DMS79 (cell line): ENCODE measurements at regions not wholly inside any gene's neighbourhood (a gene's known extent, or its start where the extent isn't known, plus 50 kb on each side); places are given as distances from the start of the nearest gene placed in this dataset.
"Not testable (repeated sequence)": the region's sequence is repeated elsewhere in the genome, so short reads cannot be mapped to it uniquely, and the experiment has no call there.

Experiments used
- DNase-seq: peaks from one replicate; lab custom pipeline; 2025; lab: John Stamatoyannopoulos, UW

DNA sequence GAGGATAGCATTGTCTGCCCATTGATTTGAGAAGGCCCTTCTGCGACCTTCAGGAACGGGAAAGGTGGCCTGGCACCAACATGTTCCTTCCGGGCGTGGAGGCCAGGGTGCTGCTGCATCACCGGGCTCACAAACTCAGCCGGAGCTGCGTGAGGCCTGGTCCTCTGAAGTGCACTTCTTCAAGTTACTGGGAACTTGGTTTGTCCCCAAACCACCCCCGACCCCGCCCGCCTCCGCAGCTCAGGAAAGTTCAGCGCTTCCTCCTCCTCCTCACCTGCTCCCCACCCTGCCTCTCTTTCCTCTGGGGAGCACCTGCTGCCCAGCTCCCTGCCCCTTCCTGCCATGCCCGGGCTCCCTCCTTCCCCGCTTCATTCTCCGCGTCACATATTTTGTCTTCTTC is 116.0 kb upstream of the LRPAP1 start:
- DNase-seq, result no peak

DNA sequence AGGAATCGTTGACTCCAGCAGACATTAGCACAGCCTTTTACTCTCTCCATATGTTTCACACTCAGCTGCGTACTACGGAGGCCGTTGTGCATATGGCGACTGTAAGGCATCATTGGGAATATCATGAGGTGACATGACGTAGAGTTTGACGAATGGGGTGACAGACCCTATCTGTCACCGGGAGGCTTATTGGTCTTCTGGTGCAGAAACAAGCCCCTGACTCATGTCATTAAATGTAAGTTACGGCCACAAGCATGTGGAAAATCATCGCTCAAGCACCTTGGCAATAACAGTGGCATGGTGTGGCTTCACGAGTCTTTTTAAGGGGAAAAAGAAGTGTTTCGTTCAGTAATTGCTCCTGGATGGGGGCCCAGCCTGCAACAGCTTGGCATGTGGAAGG is 115.2 kb upstream of the LRPAP1 start:
- no peak for DNase-seq

DNA sequence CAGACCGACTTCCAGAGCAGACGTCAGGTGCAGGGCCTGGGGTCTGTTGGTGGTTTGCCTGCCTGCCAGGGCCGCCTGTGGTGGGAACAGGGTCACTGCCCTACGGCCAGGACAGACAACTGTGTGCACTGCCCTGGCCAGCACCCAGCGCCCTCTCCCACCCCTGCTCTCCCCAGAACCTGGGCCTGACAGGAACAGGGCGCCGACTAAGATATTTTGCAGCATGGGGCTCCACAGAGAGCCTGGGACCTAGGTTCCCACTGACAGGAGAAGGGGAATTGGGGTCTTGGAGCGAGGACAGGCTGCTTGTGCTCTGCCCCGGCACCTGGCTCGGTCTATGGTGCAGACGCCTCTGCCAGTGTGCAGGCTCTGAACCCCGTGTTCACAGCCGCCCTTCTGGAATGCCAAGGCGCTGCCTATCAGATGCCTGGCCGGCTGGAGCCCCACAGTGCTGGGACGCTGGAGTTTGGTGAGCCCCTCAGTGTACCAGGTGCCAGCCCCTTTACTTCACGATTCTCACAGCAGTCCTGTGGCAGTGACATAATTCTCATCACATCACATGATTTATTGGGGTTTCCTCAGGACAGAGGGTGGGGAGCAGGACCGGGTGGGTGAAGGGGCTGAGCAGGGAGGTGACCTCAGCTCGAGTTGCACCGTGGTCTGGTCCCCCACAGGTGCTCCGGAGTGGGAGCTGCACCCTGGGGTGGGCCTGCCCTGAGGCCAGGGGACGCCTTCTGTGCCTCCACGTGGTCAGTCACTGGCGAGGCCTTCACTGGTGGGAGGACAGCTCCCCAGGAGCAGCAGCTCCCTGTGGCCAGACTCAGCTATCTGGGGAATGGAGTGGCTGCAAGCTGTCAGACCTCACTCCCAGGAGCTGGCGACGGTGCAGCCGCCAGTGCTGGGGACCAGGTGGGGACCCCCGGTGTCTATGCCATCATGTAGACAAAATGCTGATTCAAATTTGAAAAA is 113.8 kb upstream of the LRPAP1 start:
- DNase-seq, result no peak

DNA sequence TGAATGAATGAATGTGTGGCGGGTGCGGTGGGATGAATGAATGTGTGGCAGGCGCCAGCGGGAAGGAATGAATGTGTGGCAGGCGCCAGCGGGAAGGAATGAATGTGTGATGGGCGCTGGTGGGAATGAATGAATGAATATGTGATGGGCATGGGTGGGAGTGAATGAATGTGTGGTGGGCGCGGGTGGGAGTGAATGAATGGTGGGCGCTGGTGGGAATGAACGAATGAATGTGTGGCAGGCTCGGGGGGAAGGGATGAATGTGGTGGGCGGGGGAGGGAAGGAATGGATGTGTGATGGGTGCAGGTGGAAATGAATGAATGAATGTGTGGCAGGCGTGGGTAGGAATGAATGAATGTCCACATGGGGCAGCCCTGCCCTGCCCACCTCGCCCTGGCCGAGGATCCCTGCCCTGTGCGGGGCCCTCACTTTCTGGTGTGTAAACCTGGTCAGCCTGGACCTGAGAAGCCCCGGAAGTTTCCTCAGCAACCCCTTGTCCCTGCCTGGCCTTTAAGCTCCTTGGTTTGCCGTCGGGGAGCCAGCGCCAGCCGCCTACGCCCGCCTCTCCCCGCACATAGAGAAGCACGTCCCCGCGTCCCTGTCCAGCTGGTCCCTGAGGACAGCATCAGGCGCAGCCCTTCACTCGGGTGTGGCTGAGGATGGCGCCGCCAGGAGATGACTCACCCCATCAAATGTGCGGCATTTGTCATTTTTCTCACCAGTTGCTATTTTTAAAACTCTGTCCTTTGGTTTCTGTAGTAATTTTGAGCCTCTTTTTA is 112.8 kb upstream of the LRPAP1 start:
- DNase-seq, result no peak

DNA sequence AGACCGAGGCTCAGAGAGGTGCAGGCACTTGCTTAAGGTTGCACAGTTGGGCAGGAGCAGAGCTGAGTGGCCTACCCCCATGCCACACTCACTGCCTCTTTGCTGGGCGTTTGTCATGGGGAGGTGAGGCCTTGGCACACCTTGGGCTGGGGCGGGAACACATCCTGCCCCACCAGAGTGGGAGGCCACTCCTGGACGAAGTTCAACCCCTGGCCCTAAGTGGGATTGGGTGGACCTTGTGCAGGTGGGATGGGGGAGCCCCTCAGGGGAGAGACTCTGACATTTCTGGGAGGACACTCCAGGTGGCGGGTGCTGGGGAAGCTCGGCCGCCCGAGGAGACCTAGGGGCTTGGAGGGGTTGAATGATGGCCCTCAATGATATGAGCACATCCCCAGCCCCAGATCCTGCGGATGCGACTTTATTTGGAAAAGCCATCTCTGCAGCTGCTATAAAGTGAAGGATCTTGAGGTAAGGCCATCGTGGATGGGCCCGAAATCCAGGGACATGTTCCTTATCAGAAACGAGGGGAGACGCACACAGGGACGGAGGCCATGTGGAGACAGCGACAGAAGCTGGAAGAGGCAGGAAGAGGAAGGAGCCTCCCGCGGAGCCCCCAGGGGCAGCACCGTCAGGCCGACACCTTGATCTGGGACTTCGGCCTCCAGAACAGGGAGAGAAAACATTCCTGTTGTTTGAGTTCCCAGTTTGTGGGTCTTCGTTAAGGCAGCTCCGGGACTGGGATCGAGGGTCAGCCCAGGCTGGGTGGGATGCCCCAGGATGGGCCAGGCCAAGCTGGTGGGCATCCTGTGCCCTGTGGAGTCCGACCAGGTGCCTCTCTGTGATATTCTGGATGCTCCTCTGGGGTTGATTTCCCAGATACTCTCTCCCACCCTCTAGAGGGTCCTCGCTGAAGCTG is 111.6 kb upstream of the LRPAP1 start:
- DNase-seq, result no peak

DNA sequence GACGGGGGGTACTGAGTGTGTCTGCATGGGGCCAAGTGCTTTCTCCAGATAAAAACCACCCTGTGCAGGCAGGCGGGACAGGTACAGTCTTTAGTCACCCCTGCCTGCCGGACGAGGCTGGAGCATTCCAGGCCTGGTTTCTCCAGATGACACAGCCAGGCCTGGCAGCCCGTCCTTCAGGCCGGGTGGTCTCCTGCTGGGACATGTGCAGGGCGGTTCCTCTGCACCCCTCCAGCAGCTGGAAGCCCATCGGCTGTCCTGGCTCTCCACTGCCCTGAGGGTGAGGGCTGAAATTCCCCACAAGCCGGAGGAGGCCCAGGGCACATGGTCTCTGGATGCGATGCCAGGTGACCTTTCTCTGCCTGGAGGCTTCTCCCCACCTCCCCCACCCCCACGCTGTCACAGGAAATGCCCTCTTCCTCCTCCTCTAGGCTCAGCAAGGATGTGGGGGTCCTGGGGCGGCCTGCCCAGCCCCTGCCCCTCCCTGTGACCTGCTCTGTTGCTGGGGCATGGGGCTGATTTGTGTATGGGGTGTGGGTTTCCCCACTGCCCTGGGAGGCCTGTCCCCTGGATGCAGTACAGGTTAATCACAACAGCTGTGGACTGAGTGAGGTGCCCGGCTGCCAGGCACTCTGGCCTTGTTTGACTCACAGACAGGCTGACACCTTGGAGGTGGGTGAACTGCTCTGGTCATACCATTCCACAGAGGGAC is 110.7 kb upstream of the LRPAP1 start:
- no peak for DNase-seq

DNA sequence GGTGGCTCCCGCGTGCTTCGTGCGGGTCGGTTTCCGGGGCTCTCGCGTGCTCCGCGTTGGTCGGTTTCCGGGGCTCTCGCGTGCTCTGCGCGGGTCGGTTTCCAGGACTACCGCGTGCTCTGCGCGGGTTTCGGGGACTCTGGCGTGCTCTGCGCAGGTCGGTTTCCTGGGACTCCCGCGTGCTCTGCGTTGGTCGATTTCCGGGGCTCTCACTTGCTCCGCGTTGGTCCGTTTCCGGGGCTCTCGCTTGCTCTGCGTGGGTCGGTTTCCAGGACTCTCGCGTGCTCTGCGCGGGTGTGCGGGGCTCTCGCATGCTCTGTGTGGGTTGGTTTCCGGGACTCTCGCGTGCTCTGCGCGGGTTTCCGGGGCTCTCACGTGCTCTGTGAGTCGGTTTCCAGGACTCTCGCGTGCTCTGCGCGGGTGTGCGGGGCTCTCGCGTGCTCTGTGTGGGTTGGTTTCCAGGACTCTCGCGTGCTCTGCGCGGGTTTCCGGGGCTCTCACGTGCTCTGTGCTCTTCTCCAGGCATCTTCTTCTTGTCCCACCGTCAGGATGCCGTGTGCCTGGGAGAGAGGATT is 109.9 kb upstream of the LRPAP1 start:
- DNase-seq, result no peak

DNA sequence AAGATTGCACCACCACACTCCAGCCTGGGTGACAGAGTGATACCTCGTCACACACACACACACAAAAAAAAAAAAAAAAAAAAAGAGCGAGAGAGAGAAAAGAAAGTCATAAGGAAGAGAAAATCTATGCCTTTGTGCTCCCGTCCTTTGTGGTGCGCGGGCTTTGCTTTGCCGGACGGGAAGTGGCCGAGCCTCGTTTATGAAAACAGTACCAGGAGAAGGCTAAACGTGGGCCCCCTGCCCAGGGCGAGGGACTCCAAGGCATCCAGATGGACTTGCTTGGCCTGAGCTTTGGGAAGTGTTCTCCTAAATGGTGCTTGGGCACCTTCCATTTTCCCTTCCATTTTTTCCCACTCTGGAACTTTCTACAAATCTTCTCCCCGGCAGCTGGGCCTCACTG is 109.3 kb upstream of the LRPAP1 start:
- DNase-seq, result no peak

DNA sequence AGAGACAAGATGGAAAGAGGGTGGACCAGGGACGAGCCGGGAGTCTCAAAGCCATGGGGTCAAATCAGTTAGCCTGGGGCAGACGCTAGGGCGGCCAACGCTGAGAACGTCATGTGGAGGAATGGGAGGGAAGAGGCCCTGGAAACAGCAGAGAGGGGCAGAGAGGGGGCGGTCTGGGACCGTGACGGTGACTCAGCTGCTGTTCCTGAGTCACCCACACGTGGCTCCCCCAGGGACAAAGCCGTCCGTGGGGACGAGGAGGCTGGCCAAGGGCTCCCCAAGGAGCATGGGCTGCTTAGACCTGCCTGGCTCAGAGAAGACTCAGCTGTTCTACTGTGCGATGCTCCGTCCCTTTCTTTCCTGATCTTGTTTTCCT is 108.4 kb upstream of the LRPAP1 start:
- no peak for DNase-seq

DNA sequence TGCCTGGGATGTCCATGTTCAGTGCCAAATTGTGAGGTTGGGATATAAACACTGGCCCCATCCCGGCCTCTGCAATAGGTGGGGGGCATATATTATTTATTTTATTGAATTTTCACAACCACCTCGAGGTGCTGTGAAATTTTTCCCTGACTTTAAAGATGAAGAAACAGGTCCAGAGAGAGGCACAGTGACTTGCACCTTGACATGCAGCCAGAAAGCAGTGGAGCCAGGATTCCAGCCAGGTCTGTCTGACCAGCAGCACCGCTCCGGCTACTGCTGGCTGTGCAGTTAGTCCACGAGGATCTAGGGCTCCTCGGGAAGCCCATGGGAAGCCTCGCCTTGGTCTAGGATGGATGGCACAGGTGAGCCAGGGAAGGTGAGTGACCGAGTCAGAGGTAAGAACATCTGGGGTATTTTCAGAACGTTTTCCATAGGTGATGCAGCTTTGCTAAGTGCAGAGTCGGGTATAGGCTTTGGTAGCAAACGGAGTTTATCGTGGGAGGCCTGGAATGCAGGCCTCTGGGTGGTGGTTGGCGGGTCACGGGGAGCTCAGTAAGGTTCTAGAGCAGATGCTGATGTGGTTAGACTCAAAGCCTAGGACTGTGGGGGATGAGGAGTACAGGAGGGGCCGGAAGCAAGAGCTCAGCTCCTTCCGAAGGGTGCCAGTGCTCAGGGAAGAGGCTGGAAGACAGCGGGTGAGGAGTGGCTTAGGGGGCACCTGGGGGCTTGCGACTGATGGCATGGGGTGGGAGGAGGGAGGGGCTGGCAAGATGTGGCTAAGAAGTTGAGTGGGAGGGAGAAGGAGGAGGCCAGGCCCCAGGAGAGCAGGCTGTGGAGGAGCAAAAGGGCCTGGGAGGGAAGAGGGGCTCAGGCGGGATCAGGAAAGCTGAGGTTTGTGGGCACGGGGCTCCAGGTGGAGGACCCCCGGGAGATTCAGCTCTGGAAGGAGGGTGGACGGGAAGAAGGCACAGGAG is 107.7 kb upstream of the LRPAP1 start:
- DNase-seq, result no peak

DNA sequence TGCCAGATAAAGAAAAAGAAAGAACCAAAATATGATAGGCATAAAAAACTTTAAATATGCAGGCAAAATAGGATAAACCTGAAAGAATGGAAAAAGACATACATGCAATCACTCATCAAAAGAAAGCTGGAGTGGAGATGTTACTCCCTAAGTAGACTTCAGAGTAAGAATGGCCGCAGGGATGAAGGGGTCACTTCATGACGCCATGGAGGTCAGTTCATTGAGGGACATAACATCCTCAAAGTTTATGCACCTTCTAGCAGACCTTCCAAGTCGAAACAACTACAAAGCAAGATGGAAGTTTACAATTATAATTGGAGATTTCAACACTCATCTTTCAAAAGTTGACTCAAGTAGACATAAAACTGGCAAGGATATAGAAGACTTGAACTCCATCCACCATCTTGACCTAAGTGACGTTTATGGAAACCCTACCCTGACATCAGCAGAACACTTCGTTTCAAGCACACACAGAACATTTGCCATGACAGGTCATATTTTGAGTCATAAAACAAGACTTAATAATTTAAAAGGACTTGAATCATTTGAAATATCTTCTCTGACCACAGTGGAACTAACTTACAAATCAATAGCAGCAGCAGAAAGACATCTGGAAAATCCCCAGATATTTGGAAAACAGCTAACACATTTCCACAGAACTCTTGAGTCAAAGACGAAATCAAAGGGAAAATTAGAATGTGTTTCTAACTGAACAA is 106.0 kb upstream of the LRPAP1 start:
- DNase-seq, result no peak

DNA sequence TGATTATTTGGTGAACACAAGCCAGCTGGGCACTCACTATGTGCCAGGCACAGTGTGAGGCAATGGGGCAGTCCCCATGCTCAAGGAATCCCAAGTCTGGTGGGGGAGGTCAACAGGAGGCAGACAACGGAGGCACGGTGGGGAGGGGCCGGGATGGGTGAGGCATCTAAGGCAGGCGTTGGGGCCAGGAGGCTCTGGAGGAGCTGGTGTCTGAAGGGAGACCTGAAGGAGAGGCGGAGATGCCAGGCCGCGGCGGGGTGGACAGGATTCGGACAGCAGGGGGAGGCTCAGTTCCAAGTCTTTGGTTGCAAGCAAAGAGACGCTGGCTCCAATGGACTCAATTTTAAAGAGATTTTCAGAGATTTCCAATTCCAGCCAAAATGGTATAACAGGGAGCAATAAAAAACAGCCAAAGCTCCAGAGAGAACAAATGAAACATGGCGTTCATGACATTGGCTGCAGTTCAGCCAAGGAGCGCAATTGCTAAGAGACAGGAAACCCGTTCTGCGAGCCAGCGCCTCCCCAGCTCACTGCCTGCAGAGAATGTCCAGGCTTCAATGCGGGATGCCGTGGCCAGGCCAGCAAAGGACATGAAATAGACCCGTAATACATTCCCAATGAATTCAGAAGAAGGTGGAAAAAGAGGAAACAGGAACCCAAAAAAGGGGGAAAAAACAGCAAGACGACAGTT is 105.2 kb upstream of the LRPAP1 start:
- DNase-seq, result no peak

DNA sequence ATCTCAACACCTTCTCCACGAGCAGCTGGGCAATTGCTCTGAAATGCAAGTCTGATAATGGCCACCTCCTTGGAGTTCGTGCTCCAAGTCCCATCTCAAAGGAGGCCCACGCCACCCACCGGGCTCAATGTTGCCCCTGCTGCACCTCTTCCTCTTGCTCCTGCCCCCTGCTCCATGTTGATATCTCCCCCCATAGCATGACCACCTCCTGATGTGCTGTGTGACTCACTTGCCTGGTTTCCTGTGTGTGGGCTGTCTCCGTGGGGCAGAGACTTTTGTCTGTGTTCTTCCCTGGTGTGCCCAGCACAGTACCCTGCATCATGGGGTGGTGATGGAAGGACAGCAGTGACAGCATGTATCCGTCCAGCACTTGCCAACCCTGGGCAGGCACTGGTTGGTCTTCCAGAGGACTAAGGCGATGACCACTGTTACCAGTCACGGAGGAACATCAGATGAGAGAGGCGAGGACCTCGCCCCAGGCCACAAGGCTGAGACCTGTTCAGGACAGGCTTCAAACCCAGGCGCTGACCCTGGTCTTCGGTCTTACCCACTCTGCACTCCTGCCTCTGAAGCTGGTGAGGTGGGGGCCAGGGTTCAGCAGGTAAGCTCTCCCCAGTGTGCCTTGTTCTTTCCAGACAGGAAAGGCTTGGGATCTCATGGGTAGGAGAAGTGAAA is 104.6 kb upstream of the LRPAP1 start:
- DNase-seq, result no peak

DNA sequence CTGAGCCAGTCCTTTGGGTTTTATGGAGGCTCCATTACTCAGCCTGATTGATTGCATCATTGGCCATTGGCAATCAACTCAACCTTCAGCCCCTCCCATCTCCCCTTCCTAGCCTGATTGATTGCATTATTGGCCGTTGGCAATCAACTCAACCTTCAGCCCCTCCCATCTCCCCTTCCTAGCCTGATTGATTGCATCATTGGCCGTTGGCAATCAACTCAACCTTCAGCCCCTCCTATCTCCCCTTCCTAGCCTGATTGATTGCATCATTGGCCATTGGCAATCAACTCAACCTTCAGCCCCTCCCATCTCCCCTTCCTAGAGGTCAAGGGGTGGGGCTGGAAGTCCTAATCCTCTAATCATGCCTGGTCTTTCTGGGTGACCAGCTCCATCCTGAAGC is 103.8 kb upstream of the LRPAP1 start:
- not testable (repeated sequence) for DNase-seq

DNA sequence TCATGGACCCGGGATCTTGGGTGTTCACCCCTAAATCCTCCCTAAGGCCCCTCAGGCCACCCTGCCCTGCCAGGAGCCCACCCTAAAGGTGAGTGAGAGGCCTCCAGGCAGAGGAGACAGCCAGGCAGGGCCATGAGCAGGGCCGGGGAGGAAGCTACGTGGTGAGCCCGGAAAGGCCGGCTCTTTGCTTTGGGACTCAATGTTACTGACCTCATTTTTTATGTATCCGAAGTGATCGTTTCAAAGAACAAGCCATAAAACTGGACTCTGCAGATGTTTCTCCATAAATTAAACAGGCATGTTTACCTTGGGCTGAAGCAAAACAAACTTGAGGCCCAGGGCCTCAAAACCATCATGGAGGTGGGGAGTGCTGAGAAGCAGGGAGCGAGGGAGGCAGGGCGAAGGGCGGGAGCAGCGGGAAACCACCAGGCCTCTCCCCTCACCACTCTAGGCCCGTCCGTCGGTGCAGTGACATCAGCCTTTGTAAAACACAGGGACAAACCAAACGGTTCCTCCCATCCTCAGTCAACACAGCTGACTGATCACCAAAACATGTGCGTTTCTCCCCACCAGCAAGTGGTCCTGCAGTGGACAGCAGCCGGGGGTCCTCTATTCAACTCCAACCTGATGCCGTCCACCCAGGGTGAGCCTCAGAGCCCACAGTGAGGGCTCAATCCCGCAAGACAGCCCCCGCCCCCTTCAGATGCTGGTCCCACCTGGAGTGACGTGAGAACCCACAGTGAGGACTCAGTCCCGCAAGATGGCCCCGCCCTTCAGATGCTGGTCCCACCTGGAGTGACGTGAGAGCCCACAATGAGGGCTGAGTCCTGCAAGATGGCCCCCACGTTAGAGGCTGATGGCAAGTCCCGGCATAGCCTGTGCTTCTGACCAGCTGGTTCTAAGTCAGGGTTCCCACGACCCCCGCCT is 102.9 kb upstream of the LRPAP1 start:
- no peak for DNase-seq

DNA sequence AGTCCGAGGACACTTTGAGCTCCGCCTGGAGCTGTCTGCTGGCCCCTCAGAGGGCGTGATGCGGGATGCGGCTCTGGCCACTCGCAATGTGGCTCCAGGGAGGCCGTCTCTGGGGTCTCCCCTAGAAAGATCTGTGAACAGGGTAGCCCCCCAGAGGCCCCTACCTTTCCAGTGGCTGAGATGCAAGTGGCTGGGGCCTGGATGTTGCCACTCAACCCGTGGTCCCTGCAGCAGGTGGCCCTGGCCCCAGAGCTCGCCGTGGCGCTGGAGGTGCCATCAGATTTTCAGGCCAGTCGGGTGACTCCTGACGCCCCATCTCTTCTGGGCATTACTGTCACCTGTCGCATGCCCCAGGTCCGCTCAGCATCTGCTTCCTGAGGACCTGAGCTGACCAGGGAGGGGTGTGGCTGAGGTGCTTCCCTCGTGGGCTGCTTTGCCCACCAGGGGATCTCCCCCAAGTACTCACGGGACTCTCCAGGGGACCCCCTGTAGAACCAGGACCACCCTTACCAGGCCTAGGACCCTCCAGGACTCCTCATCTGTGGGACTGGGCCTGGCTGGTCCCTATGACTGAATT is 102.1 kb upstream of the LRPAP1 start:
- DNase-seq, result no peak

DNA sequence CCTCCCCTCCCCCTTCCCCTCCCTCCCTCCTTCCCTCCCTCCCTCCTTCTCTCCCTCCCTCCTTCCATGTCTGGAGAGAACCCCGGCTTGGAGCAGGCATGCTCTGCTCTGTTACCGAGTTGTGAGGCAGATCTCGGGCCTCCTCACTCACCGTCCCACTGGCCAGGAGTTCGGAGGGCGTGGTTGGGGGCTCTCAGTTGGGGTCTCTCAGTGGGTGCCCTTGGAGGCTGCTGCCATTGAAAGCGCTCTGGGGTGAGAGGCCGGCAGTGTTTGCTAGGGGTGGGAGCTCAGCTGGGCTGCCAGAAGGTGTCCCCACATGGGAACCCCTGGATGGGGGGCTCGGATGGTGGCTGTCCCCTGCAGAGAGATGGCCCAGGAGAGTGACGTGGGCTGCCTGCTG is 101.1 kb upstream of the LRPAP1 start:
- not testable (repeated sequence) for DNase-seq
